Fibroblast of upper back skin (primary cell): ENCODE measurements at regions not wholly inside any gene's neighbourhood (a gene's known extent, or its start where the extent isn't known, plus 50 kb on each side); places are given as distances from the start of the nearest gene placed in this dataset.

Experiments used
- DNase-seq: peaks from one replicate; pipeline ENCODE4 v3.0.0-alpha.2; 2013

GRCh38 chr2:198325359-198325758, 521.0 kb downstream of the PLCL1 start:
- no peak for DNase-seq

- no peak for DNase-seq
These were observed 519.7 kb downstream of the PLCL1 start for GRCh38 chr2:198324071-198324470.

- DNase-seq: no peak
These were observed 517.9 kb downstream of the PLCL1 start for GRCh38 chr2:198322275-198322674.

GRCh38 chr2:198321522-198322088, 517.2 kb downstream of the PLCL1 start:
- no peak for DNase-seq

- no peak for DNase-seq
These were observed 512.5 kb downstream of the PLCL1 start for GRCh38 chr2:198316852-198317396.

GRCh38 chr2:198315791-198316630, 511.6 kb downstream of the PLCL1 start:
- DNase-seq: no peak

GRCh38 chr2:198314559-198315153, 510.3 kb downstream of the PLCL1 start:
- DNase-seq: peak; percentile 71

GRCh38 chr2:198312596-198313483, 508.4 kb downstream of the PLCL1 start:
- DNase-seq: no peak

- no peak for DNase-seq
These were observed 506.6 kb downstream of the PLCL1 start for GRCh38 chr2:198311020-198311419.

GRCh38 chr2:198309673-198310280, 505.4 kb downstream of the PLCL1 start:
- peak; percentile 59 for DNase-seq

- no peak for DNase-seq
These were observed 504.7 kb downstream of the PLCL1 start for GRCh38 chr2:198309081-198309480.

- no peak for DNase-seq
These were observed 504.0 kb downstream of the PLCL1 start for GRCh38 chr2:198308368-198308767.

- DNase-seq: no peak
These were observed 502.7 kb downstream of the PLCL1 start for GRCh38 chr2:198307093-198307492.

GRCh38 chr2:198304859-198305258, 500.5 kb downstream of the PLCL1 start:
- no peak for DNase-seq

GRCh38 chr2:198297350-198297749, 493.0 kb downstream of the PLCL1 start:
- no peak for DNase-seq

- peak; percentile 64 for DNase-seq
These were observed 492.4 kb downstream of the PLCL1 start for GRCh38 chr2:198296665-198297308.

GRCh38 chr2:198293281-198293680, 488.9 kb downstream of the PLCL1 start:
- no peak for DNase-seq

- no peak for DNase-seq
These were observed 485.4 kb downstream of the PLCL1 start for GRCh38 chr2:198289811-198290210.

- no peak for DNase-seq
These were observed 483.3 kb downstream of the PLCL1 start for GRCh38 chr2:198287706-198288105.

- peak; percentile 12 for DNase-seq
These were observed 480.8 kb downstream of the PLCL1 start for GRCh38 chr2:198285216-198285615.

GRCh38 chr2:198283146-198283545, 478.8 kb downstream of the PLCL1 start:
- DNase-seq: peak; percentile 67

- DNase-seq: no peak
These were observed 477.7 kb downstream of the PLCL1 start for GRCh38 chr2:198282061-198282460.
